ENCODE measurements at regions not wholly inside any gene's neighbourhood (a gene's known extent, or its start where the extent isn't known, plus 50 kb on each side); places are given as distances from the start of the nearest gene placed in this dataset.

DNA sequence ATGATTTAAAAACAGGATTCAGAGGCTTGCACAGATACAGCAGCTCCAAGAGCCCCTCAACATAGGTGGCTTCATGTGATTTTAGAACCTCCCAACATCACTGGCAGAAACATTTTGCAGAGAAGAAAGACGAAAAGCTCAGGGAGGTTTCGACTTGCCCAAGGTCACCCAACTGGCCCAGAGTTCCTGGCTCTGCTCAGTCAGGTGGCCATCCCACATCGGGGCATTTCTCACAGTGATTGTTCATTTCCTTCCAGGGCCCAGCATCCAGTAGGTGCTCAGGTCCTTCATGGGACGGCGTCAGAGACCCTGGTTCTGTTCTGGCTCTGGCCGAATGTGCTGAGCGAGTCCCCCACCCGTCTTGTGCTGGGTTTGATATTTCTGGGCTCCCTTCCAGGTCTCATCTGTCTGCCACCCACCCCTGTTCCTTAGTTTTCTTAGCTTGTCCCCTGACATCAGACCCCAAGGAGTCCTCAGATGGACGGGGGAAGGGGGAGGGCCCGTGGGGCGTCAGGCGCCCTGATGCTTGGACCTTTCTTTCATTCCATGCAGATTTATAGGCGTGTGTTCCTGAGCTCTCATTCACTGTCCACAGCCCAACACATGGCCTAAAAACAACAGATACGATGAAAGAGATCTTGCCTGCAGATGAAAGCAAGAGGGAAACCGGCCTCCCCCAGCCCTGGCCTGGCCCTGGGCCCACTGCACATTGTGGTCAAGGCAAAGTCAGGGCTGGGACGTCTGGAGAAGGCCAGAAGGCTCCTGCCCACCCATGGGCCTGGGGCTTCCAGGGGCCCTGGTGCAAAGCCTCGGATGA lies 123.1 kb upstream of the ZBTB40 start:
- peaks cover 94% of the 10 kb centered on the region for H3K27me3 ChIP-seq (replicated peaks; ENCODE audit: insufficient read depth, low read length)

DNA sequence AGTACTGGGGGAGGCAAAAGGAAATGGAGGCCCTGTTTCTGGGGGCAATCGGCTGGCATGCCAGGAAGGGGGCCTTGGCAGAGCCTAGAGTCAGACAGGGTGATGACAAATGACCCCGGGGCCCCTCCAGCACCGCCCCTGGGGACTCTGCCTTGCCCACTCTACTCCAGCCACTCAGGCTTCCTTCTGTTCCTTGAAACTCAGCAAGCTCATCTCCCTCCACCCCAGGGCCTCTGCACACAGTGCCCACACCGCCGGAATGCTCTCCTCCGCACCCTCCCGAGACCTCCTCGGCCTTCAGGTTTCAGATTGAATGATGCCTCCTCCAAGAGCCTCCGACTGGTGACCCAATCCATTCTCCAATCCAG lies 122.5 kb upstream of the ZBTB40 start:
- no peaks in the 10 kb centered on the region for H3K9me3 ChIP-seq (replicated peaks; ENCODE audit: insufficient read depth, low read length)
- H3K4me2 ChIP-seq (ENCODE audit: low read depth, low read length) = no peak overlapping the region

More for the DNA sequence above, 123.1 kb upstream of the ZBTB40 start:
- Histone ChIP-seq H3K4me3 (ENCODE audit: low read length) (no peak overlapping the region), H2AFZ (ENCODE audit: low read length) (no peak overlapping the region), H3K4me1 (ENCODE audit: low read length) (no peaks in the 10 kb centered on the region), H3K4me2 (ENCODE audit: low read depth, low read length) (no peak overlapping the region), H3K9me3 (replicated peaks; ENCODE audit: insufficient read depth, low read length) (no peaks in the 10 kb centered on the region), H4K20me1 (ENCODE audit: insufficient read depth, low read length) (no peaks in the 10 kb centered on the region), H3K36me3 (replicated peaks; ENCODE audit: insufficient read depth, low read length) (no peaks in the 10 kb centered on the region), H3K27ac (ENCODE audit: low read length) (no peak overlapping the region), H3K9ac (ENCODE audit: low read length) (no peak overlapping the region), H3K79me2 (ENCODE audit: low read length) (no peaks in the 10 kb centered on the region), H3F3A (ENCODE audit: insufficient read depth, low read length) (no peaks in the 10 kb centered on the region), H3K9me2 (replicated peaks; ENCODE audit: insufficient read depth, low read length) (no peaks in the 10 kb centered on the region)
- TF ChIP-seq EZH2phosphoT487 (IDR thresholded peaks at IDR 0.05; ENCODE audit: low read length) (no peak), CTCF (IDR thresholded peaks at IDR 0.05; ENCODE audit: low read length) (no peak), EZH2 (optimal IDR thresholded peaks at IDR 0.05; ENCODE audit: low read depth, low read length) (no peak)
- no peak for DNase-seq

GRCh38 chr1:22330092-22330759 lies 121.4 kb upstream of the ZBTB40 start:
- Histone ChIP-seq H3K27ac (ENCODE audit: low read length) (no peak overlapping the region), H4K20me1 (ENCODE audit: insufficient read depth, low read length) (no peaks in the 10 kb centered on the region), H3F3A (ENCODE audit: insufficient read depth, low read length) (no peaks in the 10 kb centered on the region), H3K36me3 (replicated peaks; ENCODE audit: insufficient read depth, low read length) (no peaks in the 10 kb centered on the region), H3K9me3 (replicated peaks; ENCODE audit: insufficient read depth, low read length) (no peaks in the 10 kb centered on the region), H2AFZ (ENCODE audit: low read length) (no peak overlapping the region), H3K4me3 (ENCODE audit: low read length) (no peak overlapping the region), H3K9me2 (replicated peaks; ENCODE audit: insufficient read depth, low read length) (no peaks in the 10 kb centered on the region), H3K4me2 (ENCODE audit: low read depth, low read length) (no peak overlapping the region), H3K27me3 (replicated peaks; ENCODE audit: insufficient read depth, low read length) (peaks cover 95% of the 10 kb centered on the region), H3K4me1 (ENCODE audit: low read length) (no peaks in the 10 kb centered on the region), H3K9ac (ENCODE audit: low read length) (no peak overlapping the region), H3K79me2 (ENCODE audit: low read length) (no peaks in the 10 kb centered on the region)
- no peak for TF ChIP-seq EZH2phosphoT487 (IDR thresholded peaks at IDR 0.05; ENCODE audit: low read length)
- TF ChIP-seq EZH2 (optimal IDR thresholded peaks at IDR 0.05; ENCODE audit: low read depth, low read length) = no peak
- TF ChIP-seq CTCF (IDR thresholded peaks at IDR 0.05; ENCODE audit: low read length) = no peak
- no peak for DNase-seq

More for the DNA sequence above, 122.5 kb upstream of the ZBTB40 start:
- no peak overlapping the region for H3K9ac ChIP-seq (ENCODE audit: low read length)
- H3K79me2 ChIP-seq (ENCODE audit: low read length) = no peaks in the 10 kb centered on the region
- H4K20me1 ChIP-seq (ENCODE audit: insufficient read depth, low read length) = no peaks in the 10 kb centered on the region
- TF ChIP-seq EZH2phosphoT487 (IDR thresholded peaks at IDR 0.05; ENCODE audit: low read length) = no peak
- TF ChIP-seq EZH2 (optimal IDR thresholded peaks at IDR 0.05; ENCODE audit: low read depth, low read length) = no peak
- no peak for TF ChIP-seq CTCF (IDR thresholded peaks at IDR 0.05; ENCODE audit: low read length)
- H3K4me3 ChIP-seq (ENCODE audit: low read length) = no peak overlapping the region
- H3K4me1 ChIP-seq (ENCODE audit: low read length) = no peaks in the 10 kb centered on the region
- H3K36me3 ChIP-seq (replicated peaks; ENCODE audit: insufficient read depth, low read length) = no peaks in the 10 kb centered on the region
- no peaks in the 10 kb centered on the region for H3F3A ChIP-seq (ENCODE audit: insufficient read depth, low read length)
- no peak overlapping the region for H2AFZ ChIP-seq (ENCODE audit: low read length)
- no peak overlapping the region for H3K27ac ChIP-seq (ENCODE audit: low read length)
- H3K9me2 ChIP-seq (replicated peaks; ENCODE audit: insufficient read depth, low read length) = no peaks in the 10 kb centered on the region
- peaks cover 93% of the 10 kb centered on the region for H3K27me3 ChIP-seq (replicated peaks; ENCODE audit: insufficient read depth, low read length)
- no peak for DNase-seq

Measured in MM.1S (cell line).